Colonic mucosa (tissue), 4 donors: ENCODE measurements at regions not wholly inside any gene's neighbourhood (a gene's known extent, or its start where the extent isn't known, plus 50 kb on each side); places are given as distances from the start of the nearest gene placed in this dataset.

Experiments used
- DNase-seq: peaks from one replicate; pipeline ENCODE4 v3.0.0-alpha.2; 2020
- H3K27ac ChIP-seq: fragments of 200-600 bp; one replicate; pipeline ENCODE4 v1.8.0; 2021
- H3K27me3 ChIP-seq: fragments of 200-600 bp; one replicate; pipeline ENCODE4 v1.8.0; 2021
- H3K36me3 ChIP-seq: fragments of 200-600 bp; one replicate; pipeline ENCODE4 v1.8.0; 2021
- H3K4me1 ChIP-seq: fragments of 200-600 bp; one replicate; pipeline ENCODE4 v1.8.0; 2021; ENCODE audit warnings: mild to moderate bottlenecking
- H3K4me3 ChIP-seq: fragments of 200-600 bp; one replicate; pipeline ENCODE4 v1.8.0; 2021
- H3K9ac ChIP-seq, 2 donors: one replicate each; pipeline ENCODE4 v1.7.0; 2013; ENCODE audit warnings: control low read depth in 2 of 2, low read depth in 2 of 2, low read length in 2 of 2
- H3K9me3 ChIP-seq: fragments of 200-600 bp; one replicate; pipeline ENCODE4 v1.8.0; 2021
- CTCF ChIP-seq: fragments of 200-600 bp; IDR thresholded peaks from one replicate; pipeline ENCODE4 v1.8.0; 2022; ENCODE audit warnings: antibody characterized with exemption, mild to moderate bottlenecking
- intact Hi-C: fragments of 100-400 bp; cut with DNase I; formaldehyde crosslinking; loops from one replicate; pipeline ENCODE4 v1.14.1; 2022
- donor health status: healthy.
- donor health status: DM: no; HTN: no; CAD: no.
- donor health status: DM: no; HTN: no; CAD: no.

- Histone ChIP-seq H3K36me3 (no peaks in the 10 kb centered on the region), H3K4me3 (no peak overlapping the region), H3K27me3 (no peaks in the 10 kb centered on the region), H3K9ac (no peak overlapping the region), H3K27ac (no peak overlapping the region), H3K4me1 (no peaks in the 10 kb centered on the region), H3K9me3 (no peaks in the 10 kb centered on the region)
- TF ChIP-seq CTCF: no peak
- intact Hi-C loops: no loop called here
- no peak for DNase-seq
Observed at GRCh38 chr5:107157809-107158208, 512.9 kb downstream of the EFNA5 start.

DNA sequence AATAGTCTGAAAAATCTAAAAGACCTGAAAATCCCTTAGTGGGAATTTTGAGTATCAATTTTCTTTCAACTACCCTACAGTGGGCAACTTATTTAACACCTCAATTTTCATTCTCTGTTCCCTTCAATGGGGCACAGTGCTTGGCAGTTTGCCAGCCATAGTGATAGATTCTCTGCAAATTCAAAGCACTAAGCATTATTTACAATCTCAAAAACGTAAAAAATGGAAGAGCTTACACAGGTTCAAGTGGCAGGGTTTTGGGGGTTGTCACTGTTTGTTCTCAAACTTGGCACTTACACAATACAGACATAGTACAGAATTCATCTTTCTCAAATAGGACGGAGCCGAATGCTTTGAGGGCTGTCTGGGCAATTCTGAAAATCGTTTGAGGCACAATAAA lies 515.0 kb downstream of the EFNA5 start:
- no peak overlapping the region for H3K9ac ChIP-seq
- no peaks in the 10 kb centered on the region for H3K4me1 ChIP-seq
- H3K27me3 ChIP-seq: no peaks in the 10 kb centered on the region
- DNase-seq: no peak
- no peak overlapping the region for H3K27ac ChIP-seq
- no peaks in the 10 kb centered on the region for H3K9me3 ChIP-seq
- H3K4me3 ChIP-seq: no peak overlapping the region
- H3K36me3 ChIP-seq: no peaks in the 10 kb centered on the region
- intact Hi-C loops: no loop called here
- TF ChIP-seq CTCF: no peak

- no peaks in the 10 kb centered on the region for H3K36me3 ChIP-seq
- no peak overlapping the region for H3K4me3 ChIP-seq
- no peak overlapping the region for H3K9ac ChIP-seq
- no peaks in the 10 kb centered on the region for H3K9me3 ChIP-seq
- H3K27ac ChIP-seq: no peak overlapping the region
- TF ChIP-seq CTCF: no peak
- no peaks in the 10 kb centered on the region for H3K4me1 ChIP-seq
- no peaks in the 10 kb centered on the region for H3K27me3 ChIP-seq
- DNase-seq: no peak
- intact Hi-C loops: no loop called here
Observed at GRCh38 chr5:107154593-107154992, 516.1 kb downstream of the EFNA5 start.

GRCh38 chr5:107153283-107153682 lies 517.5 kb downstream of the EFNA5 start:
- Histone ChIP-seq H3K4me1 (no peaks in the 10 kb centered on the region), H3K4me3 (no peak overlapping the region), H3K27ac (no peak overlapping the region), H3K9ac (no peak overlapping the region), H3K9me3 (no peaks in the 10 kb centered on the region), H3K36me3 (no peaks in the 10 kb centered on the region), H3K27me3 (no peaks in the 10 kb centered on the region)
- DNase-seq: no peak
- no peak for TF ChIP-seq CTCF
- intact Hi-C loops: no loop called here

DNA sequence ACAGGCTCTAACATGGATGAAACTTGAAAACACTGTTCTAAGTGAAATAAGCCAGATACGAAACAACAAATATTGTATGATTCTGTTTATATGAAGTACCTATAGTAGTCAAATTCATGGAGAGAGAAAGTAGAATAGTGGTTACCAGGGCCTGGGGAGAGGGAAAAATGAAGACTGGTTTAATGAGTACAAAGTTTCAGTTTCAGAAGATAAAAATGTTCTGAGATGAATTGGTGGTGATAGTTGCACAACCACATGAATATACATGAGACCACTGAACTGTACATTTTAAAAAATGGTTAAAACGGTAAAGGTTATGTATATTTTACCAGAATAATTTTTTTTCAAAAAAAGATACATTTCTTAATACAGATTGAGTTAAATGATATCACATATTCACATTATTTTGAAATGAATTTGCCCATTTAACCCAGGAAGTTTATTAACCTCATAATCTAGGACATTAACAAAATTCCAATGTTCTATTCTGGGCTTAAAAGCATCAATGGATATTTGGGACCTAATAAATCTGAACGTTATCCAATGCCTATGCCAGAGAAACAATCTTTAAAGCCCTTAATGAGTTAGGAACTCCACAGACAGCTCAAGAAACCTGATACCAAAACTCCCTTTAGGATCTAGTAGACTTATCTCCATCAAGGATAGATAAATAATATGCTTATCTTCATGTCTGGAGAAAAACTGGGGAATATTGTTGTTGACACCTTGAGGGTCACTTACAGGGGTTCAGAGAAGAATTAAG lies 521.3 kb downstream of the EFNA5 start:
- Histone ChIP-seq H3K27ac (no peak overlapping the region), H3K36me3 (no peaks in the 10 kb centered on the region), H3K9me3 (no peaks in the 10 kb centered on the region), H3K27me3 (no peaks in the 10 kb centered on the region), H3K4me1 (no peaks in the 10 kb centered on the region), H3K9ac (no peak overlapping the region), H3K4me3 (no peak overlapping the region)
- no peak for TF ChIP-seq CTCF
- intact Hi-C loops: loop anchor here (5.0 kb wide), 1 partner anchor 43 kb away; no protein-coding TSS in a partner anchor
- DNase-seq: no peak
